ENCODE measurements at regions not wholly inside any gene's neighbourhood (a gene's known extent, or its start where the extent isn't known, plus 50 kb on each side); places are given as distances from the start of the nearest gene placed in this dataset.
"Not testable (repeated sequence)": the region's sequence is repeated elsewhere in the genome, so short reads cannot be mapped to it uniquely, and the experiment has no call there.

- DNase-seq: no peak
Measured at GRCh38 chr5:25448646-25449045, 803.9 kb upstream of the CDH10 start.

DNA sequence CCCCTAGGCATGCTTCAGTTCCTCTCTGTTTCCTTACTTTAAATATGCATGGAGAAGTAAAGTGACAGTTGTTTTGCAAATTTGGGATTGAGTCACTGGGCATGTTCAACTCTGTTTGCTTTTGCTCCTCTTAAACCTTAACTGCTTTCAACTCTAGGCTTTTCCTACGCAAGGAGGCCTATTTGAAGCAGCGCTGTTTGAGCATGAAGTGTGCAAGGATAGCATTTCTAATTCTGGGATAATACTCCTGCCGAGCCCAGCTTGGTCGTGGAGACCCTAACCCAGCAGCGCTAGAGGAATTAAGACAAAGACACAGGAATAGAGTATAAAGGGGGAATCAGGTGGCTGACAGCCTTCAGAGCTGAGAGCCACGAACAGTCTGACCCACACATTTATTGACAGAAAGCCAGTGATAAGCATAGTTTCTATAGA is 803.4 kb upstream of the CDH10 start:
- no peak for DNase-seq

DNA sequence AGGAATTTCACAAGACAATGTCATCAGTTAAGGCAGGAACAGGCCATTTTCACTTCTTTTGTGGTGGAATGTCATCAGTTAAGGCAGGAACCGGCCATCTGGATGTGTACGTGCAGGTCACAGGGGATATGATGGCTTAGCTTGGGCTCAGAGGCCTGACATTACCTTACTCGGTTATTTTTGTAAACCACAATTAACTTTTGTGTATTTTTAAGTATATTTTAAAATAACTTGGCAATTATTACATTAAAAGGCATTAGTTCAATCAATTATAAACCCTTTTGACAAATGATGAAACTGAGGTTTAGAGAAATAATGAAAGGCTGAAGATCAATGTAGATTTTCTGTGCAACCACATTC is 801.3 kb upstream of the CDH10 start:
- not testable (repeated sequence) for DNase-seq

DNA sequence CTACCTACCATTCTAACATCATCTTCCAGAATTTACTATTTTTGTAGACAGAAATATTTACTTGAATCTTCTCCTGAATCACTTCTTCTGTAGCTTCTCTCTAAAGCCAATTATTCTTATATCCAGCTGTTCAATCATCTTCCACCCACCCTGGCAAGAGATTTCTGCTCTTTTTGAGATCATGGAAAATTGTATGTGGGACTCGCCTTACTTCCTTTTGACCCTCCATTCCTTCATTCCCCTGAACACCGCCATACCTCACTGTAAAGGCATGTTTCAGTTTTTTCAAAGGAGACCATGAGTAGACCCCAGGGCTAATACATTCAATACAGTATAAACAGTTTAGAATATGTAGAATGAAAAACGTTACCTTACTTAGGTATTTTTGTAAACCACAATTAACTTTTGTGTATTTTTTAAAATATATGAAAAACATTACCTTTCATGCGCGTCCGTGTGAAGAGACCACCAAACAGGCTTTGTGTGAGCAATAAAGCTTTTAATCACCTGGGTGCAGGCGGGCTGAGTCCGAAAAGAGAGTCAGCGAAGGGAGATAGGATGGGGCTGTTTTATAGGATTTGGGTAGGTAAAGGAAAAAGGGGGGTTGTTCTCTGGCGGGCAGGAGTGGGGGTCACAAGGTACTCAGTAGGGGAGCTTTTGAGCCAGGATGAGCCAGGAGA is 800.7 kb upstream of the CDH10 start:
- not testable (repeated sequence) for DNase-seq

GRCh38 chr5:25444697-25445096 is 799.9 kb upstream of the CDH10 start:
- DNase-seq: no peak

DNA sequence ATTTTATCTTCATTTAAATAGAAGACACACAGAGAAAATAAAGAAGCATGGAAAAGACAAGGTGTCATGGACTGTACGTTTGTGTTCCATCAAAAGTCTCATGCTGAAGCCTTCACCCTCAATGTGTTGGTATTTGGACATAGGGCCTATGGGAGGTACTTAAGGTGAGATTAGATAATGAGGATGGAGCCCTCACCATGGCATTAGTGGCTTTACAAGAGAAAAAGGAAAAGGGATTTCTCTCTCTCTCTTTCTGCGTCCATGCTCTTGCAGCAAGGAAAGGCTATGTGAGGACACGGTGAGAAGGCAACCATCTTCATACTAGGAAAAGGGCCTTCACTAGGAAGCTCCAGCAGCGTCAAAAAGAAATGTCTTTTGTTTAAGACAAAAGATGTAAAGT is 797.0 kb upstream of the CDH10 start:
- DNase-seq: no peak

DNA sequence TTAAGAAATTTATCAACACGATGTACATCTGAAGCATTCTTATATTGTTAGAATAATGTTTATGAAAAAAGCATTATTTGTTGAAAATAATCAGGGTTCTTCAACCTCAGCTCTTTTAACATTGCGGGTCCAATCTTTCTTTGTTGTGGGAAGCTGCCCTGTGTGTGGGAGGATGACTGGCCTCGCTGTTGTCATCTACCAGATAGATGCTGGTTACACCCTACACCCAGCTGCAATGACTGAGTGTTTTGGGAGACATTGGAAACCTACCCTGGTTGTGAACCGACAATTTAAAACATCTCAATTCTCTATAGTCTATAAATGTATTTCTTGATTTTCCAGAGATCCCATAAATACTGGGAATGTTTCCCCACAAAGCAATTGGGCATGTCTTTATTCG is 794.2 kb upstream of the CDH10 start:
- DNase-seq: no peak

GRCh38 chr5:25438375-25438774 is 793.6 kb upstream of the CDH10 start:
- DNase-seq: not testable (repeated sequence)

DNA sequence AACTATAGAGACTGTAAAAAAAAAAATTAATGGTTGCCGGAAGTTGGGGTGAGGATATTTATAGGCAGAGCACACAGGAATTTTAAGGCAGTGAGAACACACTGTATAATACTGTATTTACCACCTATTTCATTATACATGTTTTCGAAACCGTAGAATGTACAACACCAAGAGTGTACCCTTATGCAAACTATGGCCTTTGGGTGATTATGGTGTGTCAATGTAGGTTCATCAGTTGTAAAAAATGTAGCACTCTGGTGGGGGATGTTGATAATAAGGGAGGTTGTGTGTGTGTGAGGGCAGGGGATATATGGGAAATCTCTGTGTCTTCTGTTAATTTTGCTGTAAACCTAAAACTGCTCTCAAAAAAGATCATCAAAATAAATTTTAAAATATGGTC is 791.7 kb upstream of the CDH10 start:
- no peak for DNase-seq

- no peak for DNase-seq
Measured at GRCh38 chr5:25435882-25436281, 791.1 kb upstream of the CDH10 start.

DNA sequence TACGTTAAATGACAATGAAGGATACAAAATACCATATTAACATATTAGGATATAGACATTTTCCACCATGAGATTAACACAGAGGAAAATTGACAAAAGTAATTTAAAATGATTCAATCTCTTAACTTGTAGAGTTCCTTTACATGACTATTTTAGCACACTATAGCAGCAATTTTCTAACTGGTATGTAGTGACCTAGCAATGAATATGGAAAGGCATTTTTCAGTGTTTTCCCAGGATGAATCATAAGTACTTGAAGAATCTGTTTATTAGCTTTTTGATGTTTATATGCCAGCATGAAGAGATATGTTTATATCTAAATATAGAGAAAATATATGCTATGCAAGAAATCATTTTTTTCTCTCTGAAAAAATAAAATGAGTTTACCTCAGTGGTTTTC is 782.5 kb upstream of the CDH10 start:
- no peak for DNase-seq

GRCh38 chr5:25423271-25423670 is 778.5 kb upstream of the CDH10 start:
- no peak for DNase-seq

DNA sequence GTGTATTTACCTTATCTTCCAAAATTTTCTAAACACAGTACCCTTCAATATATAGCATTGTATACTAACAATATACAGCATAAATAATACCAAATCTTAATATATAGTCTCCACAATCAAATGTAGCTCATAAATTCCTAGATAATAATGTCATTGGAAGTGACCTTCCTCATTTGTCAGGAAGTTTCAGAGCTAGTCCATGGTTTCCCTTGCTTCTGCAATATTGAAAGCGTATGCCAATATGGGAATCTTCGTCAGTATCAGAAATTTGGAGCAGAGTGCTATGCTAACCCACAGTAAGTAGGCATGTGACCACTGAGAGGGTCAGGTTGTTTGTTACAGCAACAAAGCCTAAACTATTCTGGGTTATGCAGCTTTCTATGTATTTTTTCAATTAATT is 774.9 kb upstream of the CDH10 start:
- DNase-seq: no peak

DNA sequence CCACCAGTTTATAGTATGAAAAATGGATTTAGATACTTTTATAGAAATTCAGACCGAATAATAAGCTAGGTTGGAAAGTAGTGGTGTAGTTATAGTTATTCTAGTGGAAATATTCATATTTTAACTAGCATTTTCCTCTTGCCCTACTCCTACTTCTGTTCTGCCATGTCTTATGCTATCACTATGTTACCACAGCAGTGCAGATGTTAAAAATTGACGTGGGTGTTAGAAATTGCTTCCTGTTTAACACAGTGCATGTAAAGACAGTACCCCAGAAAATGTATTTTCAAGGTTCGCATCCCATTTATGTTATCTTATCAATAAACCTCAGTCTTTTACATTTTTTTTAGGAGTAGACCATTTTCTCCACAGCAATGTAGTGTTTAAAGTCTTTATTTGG is 774.2 kb upstream of the CDH10 start:
- DNase-seq: no peak

DNA sequence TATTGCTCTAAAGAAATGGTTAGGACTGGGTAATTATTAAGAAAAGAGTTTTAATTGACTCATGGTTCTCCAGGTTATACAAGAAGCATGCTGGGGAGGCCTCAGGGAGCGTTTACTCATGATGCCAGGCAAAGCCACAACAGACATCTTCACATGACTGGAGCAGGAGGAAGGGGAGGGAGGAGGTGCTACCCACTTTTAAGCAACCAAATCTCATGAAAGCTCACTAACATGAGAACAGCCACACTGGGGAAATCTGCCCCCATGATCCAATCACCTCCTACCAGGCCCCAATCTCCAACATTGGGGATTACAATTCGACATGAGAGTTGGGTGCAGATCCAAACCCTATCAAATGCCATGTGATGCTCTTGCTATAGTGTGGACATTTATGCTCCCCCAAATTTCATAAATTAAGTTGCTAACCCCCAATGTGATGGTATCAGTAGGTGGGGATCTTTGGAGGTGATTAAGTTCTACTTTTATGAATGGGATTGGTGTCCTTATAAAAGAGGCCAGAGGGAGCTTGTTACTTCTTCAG is 773.6 kb upstream of the CDH10 start:
- no peak for DNase-seq

DNA sequence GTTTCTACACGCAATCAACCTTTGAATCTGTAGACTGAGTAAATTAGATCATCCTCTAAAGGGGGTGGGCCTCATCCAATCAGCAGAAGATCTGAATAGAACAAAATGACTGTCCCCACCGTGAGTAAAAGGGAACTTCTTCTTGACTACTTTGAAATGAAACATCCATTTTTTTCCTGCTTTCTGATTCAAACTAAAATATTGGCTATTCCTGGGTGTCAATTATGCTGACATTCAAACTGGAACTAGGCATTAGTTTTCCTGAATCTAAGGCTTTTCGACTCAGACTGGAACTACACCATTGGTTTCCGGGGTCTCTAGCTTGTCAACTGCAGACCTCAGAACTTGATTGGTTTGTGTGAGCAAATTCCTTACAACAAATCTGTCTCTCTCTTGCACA is 772.2 kb upstream of the CDH10 start:
- no peak for DNase-seq

GRCh38 chr5:25415970-25416369 is 771.2 kb upstream of the CDH10 start:
- DNase-seq: no peak

DNA sequence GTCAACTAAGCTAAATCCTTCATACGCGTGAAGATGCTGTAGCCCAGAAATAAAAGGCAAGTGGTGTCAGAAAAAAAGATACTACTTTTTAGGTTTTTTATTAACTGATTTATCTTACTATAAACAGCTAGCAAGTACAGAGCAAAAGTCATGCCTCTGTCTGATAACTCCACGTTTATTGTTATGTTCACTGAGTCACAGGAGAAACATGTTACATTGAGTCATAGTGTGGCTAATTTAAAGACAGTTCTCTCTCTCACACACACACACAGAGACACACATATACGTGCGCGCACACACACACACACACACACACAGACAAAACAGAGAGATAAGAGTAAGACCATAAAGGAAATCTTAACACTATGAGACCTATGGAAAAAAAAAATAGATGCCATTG is 770.0 kb upstream of the CDH10 start:
- peak; percentile 28 for DNase-seq

DNA sequence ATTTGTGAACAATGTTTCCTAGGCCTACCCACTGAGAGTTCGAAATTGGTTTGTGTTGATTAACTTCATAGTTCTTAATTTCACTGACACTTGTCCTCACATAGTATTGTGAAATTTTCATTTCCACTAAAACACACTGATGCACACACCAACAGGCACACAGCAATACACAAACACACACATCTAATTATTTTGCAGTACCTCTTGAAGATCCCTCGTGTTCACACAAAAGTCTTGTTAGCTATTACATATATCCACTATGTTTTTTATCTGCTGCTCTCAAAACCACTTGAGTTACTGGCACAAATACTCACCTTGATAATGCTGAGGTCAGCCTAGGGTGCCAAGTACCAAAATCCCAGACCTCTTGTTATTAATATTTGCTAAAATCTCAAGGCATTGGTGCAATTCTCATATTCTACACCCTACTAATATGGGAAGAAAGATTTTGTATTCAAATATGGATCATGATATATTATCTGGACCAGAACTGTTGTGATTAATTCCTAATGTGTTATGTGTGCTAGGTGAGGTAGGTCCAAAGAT is 767.4 kb upstream of the CDH10 start:
- DNase-seq: no peak

GRCh38 chr5:25407365-25407764 is 762.6 kb upstream of the CDH10 start:
- not testable (repeated sequence) for DNase-seq

DNA sequence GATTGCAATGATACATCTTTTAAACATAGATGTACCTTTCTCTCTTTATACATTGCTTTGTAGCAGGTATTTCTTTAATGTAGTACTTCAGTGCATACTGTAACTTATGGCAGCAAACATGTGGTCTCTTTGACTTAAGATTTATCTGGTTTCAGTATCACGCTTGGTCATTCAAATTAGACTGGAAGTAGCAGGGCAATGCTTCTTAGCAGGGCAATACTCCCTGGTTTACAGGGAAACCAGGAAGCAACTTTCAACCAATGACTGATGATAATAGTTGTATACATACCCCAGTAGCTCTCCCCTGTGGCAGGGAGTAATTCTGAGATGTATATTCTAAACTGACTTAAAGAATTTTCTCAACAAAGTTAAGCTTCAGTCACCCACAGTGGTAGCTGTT is 761.1 kb upstream of the CDH10 start:
- DNase-seq: no peak

- DNase-seq: no peak
Measured at GRCh38 chr5:25399878-25400480, 755.2 kb upstream of the CDH10 start.

- DNase-seq: no peak
Measured at GRCh38 chr5:25393957-25394356, 749.2 kb upstream of the CDH10 start.

GRCh38 chr5:25393256-25393655 is 748.5 kb upstream of the CDH10 start:
- no peak for DNase-seq

DNA sequence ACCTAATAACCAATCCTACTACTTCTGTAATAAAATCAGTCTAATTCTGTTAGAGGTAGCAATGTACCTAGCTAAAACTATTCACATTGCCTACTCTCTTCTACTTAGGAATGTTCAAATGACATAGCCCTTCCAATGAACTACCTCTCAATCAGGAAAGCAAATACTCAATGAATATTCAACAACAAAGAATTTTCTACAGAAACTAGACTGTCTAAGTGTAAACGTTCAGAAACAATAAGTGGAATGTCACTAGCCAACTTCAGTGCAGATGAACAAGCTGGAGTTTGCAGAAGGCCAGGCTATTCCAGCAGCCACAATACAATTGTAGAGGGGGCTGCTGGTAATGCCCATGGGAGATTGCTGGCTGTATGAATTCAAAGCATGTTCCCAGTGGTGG is 743.2 kb upstream of the CDH10 start:
- no peak for DNase-seq
